HG03280 (cell line): ENCODE measurements at regions not wholly inside any gene's neighbourhood (a gene's known extent, or its start where the extent isn't known, plus 50 kb on each side); places are given as distances from the start of the nearest gene placed in this dataset.

Experiments used
- ATAC-seq: cut with Tn5 transposase; IDR thresholded peaks from one replicate; pipeline ENCODE4 v1.9.1; 2021; ENCODE audit warnings: mild to moderate bottlenecking, moderate library complexity; ENCODE audit not compliant: unreplicated experiment

DNA sequence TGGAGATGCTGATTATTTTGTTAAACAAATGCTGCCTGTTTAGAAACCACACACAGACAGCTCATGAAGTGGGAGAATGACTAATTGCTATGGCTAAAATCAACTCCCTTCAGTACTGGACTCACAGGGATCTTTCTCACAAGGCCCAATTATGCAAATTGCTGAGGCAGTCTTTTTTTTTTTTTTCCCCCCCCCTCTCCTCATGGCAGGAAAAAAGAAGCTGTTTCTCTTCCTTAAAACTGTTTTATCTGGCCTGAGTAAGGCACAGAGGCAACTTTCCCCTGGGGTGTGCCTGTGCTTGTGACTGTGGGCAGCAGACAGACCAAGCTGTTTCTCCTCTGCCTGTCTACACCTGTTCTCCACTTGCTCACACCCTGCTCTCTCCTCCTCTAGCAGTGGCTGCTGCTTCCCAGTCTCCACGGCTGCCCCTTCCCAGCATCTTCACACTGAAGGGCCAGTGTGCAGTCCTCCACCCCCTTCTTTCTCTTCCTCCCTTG is 65.4 kb upstream of the STEAP1B start:
- ATAC-seq: no peak

DNA sequence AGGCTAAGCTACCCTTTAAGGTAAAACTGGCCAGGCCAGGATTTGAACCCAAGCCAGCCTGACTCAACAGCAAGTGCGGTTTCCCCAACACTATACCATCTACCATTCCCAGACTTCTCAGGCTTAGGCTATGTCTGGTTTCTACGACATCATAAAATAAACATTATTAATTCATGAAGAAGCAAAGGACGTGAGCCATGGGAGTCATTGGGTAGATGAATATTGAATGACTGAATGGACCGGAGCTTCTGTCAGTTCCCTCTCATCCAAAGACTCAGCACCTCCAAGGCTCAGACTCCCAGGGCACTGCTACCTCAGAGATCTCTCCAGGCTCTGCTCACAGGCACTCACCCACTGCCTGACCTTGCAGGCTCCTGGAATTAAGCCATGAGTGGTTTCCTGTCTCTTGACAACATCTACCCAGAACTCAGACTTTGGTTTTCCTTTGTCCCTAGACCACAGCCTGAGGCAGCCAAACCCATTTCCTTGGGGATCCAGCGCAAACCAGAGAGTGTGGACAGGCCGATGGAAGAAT is 64.6 kb upstream of the STEAP1B start:
- ATAC-seq: no peak

GRCh38 chr7:22563621-22564241 is 63.7 kb upstream of the STEAP1B start:
- no peak for ATAC-seq

- ATAC-seq: no peak
These were observed 63.1 kb upstream of the STEAP1B start for GRCh38 chr7:22563032-22563501.

DNA sequence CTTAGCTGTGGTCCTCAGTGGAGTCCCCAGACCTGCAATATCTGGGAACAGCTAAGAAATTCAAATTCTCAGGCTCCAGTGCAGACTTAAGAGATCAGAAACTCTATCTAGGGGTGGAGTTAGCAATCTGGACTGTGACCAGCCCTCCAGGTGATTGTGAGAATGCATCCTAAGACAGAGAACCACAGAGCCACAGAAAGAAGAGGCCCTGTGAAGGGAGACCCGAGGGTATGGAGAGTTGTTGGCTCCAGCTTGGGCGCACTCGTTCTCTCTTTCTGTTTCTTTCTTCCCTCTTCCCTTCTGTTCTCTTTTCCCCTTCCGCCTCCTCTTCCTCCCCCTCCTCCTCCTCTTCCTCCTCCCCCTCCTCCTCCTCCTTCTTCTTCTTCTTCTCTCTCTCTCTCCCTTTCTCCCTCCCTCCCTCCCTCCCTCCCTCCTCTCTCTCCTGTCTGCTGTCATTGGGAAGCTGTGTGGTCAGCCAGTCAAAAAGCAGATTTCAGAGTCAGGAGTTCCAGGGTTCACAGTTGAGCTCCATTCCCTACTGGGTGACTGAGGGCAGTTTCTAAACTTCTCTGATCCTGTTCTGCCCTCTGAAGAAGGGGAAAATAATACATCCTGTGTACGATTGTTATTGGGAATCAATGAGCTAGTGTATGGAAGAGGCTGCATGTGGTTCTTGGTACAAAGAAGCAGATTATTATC is 62.1 kb upstream of the STEAP1B start:
- ATAC-seq: no peak

DNA sequence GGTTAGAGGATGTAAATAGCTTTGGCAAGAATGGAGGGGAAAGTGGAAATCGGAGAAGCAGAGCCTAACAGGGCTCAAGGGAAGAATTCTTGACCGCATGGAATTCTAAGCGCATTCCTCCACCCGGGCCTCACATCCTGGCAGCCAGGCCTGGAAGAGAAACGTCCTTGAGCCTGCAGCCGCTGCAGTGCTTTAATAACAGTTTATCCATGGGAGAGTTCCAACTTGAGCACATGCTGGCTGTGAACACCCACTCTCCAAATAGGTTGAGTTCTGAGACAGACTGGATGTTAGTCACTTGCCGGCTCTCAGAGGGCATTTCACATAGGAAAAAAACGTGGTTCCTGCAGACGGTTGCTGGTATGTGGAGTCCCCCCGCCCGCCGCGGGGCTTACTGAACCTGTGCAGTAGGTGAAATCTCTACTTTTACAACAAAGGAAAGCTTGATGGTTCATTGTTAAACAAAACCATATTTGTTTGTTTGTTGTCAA is 61.4 kb upstream of the STEAP1B start:
- ATAC-seq: no peak

DNA sequence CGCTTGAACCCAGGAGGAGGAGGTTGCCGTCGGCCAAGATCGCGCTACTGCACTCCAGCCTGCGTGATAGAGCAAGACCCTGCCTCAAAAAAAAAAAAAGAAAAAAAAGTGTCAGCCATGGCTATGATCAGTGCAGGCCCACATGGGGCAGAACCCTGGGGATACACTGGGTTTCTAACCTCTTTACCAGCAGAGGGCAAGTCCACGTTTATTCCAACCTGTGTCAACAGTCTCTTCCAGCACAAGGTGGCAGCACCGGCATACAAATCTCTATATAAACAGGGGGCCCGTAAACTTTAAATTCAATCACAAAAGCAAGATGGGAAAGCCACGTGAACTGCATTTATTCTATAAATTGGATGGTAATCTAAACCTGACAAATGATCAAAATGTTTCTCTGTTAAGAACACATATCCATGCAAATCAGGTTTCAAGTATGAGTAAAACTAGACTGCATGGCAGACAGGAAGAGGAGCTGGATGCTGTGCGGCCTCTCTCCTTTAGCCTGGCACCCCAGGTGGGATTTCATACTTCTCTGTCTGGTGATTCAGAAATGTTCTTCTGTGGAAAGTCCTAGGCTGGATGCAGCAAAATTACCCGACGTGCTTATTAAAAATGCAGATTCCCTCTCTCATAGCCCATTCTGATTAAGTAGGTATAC is 60.0 kb upstream of the STEAP1B start:
- ATAC-seq: peak; percentile 74

- ATAC-seq: no peak
These were observed 57.2 kb upstream of the STEAP1B start for GRCh38 chr7:22557167-22557566.

DNA sequence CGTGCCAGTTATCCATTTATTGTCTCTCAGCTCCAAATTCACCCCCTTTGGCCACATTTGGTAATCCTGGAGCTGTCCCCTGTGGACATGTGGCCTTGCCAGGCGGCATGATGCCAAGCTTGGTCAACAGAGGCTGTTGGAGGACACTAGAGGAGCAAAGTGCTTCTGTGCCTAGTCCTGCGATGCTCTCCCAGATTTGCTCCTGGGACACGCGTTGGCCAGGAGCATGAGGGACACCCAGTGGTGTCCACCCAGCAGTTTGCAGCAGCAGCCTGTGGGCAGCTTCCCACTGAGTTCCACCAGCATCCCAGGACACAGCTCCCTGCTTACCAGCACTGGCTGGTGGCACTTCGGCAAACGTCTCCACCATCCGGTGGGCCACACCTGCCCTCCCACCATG is 55.5 kb upstream of the STEAP1B start:
- no peak for ATAC-seq

- no peak for ATAC-seq
These were observed 54.2 kb upstream of the STEAP1B start for GRCh38 chr7:22554184-22554583.

- peak; percentile 76 for ATAC-seq
These were observed 52.0 kb upstream of the STEAP1B start for GRCh38 chr7:22551768-22552513.

GRCh38 chr7:22550514-22551030 is 50.6 kb upstream of the STEAP1B start:
- ATAC-seq: no peak

DNA sequence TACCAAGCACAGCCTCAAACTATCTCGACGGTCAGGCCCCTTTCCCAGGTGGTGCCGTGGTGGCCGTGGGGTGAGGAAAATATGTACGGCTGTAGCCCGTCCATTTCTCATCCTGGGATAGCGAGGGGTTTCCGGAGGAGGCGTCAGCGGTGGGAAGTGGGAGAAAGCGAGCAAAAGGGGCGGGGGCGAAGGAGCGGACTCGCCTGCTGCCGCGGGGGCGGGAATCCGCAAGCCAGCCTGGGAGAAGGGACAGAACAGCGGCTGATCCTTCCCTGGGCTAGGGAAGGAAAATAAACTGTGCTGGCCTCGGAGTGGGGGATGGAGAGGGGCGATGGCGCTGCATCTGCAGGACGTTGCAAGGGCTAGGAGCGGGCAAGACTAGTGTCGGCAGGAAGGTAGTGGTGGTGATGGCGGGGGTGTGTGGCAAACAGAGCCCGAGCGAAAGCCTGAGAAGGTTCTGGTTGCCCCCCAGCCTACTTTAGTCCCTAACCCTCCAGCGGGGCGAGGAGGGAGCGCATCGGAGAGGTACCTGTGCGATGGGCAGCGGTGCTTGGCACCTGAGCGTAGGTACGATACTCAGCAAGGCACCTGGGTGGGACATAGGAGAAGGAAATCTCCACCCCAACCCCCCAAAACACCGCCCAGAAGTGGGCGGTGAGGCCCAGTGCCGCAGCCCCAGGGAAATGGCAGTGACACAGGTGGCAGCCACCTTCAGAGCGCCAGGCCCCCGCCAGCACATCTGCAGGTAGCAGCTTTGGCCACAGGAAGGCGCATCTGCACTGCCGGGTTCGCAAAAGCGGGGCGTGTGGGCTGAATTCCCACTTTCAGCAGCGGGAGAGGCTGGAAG is 49.9 kb upstream of the STEAP1B start:
- no peak for ATAC-seq
